ENCODE measurements at regions not wholly inside any gene's neighbourhood (a gene's known extent, or its start where the extent isn't known, plus 50 kb on each side); places are given as distances from the start of the nearest gene placed in this dataset.

DNA sequence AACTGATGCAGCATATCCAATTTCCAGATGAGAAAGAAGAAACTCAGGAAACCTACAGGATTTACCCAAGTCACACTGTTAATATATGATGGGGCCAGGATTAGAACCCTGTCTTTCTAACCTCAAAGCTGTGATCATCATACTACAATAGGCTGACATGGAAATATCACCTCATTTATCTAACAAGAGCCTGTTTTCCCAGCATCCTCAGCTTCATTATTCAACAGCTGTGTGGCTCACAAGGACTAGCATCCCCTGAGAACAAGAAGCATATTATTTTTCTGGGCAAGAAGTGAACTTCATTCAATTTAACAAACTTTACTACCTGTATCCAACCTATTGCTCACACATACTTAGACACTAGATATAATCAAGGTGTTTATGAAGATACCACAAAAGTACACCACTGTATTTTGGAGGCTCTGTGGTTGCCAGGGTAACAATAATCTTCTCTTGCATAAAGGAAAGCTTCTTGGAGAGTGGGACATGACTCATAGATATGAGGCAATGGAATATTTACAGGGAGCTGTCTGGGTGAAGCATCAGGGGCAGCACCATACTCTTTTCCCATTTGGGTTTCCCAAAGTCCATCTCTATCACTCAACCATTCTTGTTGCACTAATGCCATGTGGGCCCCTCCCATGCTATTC lies 218.2 kb downstream of the RAD51AP2 start:
- TF ChIP-seq POLR2A (IDR thresholded peaks at IDR 0.05; ENCODE audit: low read depth, low read length), result no peak
- no peak for TF ChIP-seq POU2F2 (IDR thresholded peaks at IDR 0.05; ENCODE audit: low read depth, low read length)
- no peak for TF ChIP-seq POLR2AphosphoS5 (IDR thresholded peaks at IDR 0.05; ENCODE audit: low read depth, low read length)
- TF ChIP-seq PAX5 (IDR thresholded peaks at IDR 0.05; ENCODE audit: insufficient read depth, low read length, severe bottlenecking), result no peak
- no peak for TF ChIP-seq SPI1 (IDR thresholded peaks at IDR 0.05; ENCODE audit: low read depth, low read length)
- TF ChIP-seq TAF1 (IDR thresholded peaks at IDR 0.05; ENCODE audit: low read depth, low read length), result no peak
- no peak for DNase-seq (ENCODE audit: insufficient read length, low spot score)
- no peak for FAIRE-seq

GRCh38 chr2:17298453-17298852 lies 219.8 kb downstream of the RAD51AP2 start:
- no peak for TF ChIP-seq SPI1 (IDR thresholded peaks at IDR 0.05; ENCODE audit: low read depth, low read length)
- TF ChIP-seq POU2F2 (IDR thresholded peaks at IDR 0.05; ENCODE audit: low read depth, low read length), result no peak
- no peak for TF ChIP-seq POLR2A (IDR thresholded peaks at IDR 0.05; ENCODE audit: low read depth, low read length)
- TF ChIP-seq TAF1 (IDR thresholded peaks at IDR 0.05; ENCODE audit: low read depth, low read length), result no peak
- no peak for TF ChIP-seq PAX5 (IDR thresholded peaks at IDR 0.05; ENCODE audit: insufficient read depth, low read length, severe bottlenecking)
- TF ChIP-seq POLR2AphosphoS5 (IDR thresholded peaks at IDR 0.05; ENCODE audit: low read depth, low read length), result no peak
- FAIRE-seq (no peak), DNase-seq (ENCODE audit: insufficient read length, low spot score) (no peak)

GRCh38 chr2:17296686-17297085 lies 221.6 kb downstream of the RAD51AP2 start:
- TF ChIP-seq POU2F2 (IDR thresholded peaks at IDR 0.05; ENCODE audit: low read depth, low read length) (no peak), TAF1 (IDR thresholded peaks at IDR 0.05; ENCODE audit: low read depth, low read length) (no peak), PAX5 (IDR thresholded peaks at IDR 0.05; ENCODE audit: insufficient read depth, low read length, severe bottlenecking) (no peak), POLR2AphosphoS5 (IDR thresholded peaks at IDR 0.05; ENCODE audit: low read depth, low read length) (no peak)
- FAIRE-seq, result no peak
- no peak for DNase-seq (ENCODE audit: insufficient read length, low spot score)

GRCh38 chr2:17289669-17290068 lies 228.6 kb downstream of the RAD51AP2 start:
- DNase-seq (ENCODE audit: insufficient read length, low spot score) (no peak), FAIRE-seq (no peak)
- TF ChIP-seq SPI1 (IDR thresholded peaks at IDR 0.05; ENCODE audit: low read depth, low read length) (no peak), POLR2A (IDR thresholded peaks at IDR 0.05; ENCODE audit: low read depth, low read length) (no peak), POLR2AphosphoS5 (IDR thresholded peaks at IDR 0.05; ENCODE audit: low read depth, low read length) (no peak), TAF1 (IDR thresholded peaks at IDR 0.05; ENCODE audit: low read depth, low read length) (no peak), POU2F2 (IDR thresholded peaks at IDR 0.05; ENCODE audit: low read depth, low read length) (no peak), PAX5 (IDR thresholded peaks at IDR 0.05; ENCODE audit: insufficient read depth, low read length, severe bottlenecking) (no peak)

GRCh38 chr2:17287183-17287582 lies 231.1 kb downstream of the RAD51AP2 start:
- TF ChIP-seq PAX5 (IDR thresholded peaks at IDR 0.05; ENCODE audit: insufficient read depth, low read length, severe bottlenecking) (no peak), POU2F2 (IDR thresholded peaks at IDR 0.05; ENCODE audit: low read depth, low read length) (no peak), SPI1 (IDR thresholded peaks at IDR 0.05; ENCODE audit: low read depth, low read length) (no peak), POLR2A (IDR thresholded peaks at IDR 0.05; ENCODE audit: low read depth, low read length) (no peak), TAF1 (IDR thresholded peaks at IDR 0.05; ENCODE audit: low read depth, low read length) (no peak), POLR2AphosphoS5 (IDR thresholded peaks at IDR 0.05; ENCODE audit: low read depth, low read length) (no peak)
- DNase-seq (ENCODE audit: insufficient read length, low spot score) (no peak), FAIRE-seq (no peak)

- DNase-seq (ENCODE audit: insufficient read length, low spot score) (no peak), FAIRE-seq (no peak)
- no peak for TF ChIP-seq TAF1 (IDR thresholded peaks at IDR 0.05; ENCODE audit: low read depth, low read length)
- TF ChIP-seq POLR2AphosphoS5 (IDR thresholded peaks at IDR 0.05; ENCODE audit: low read depth, low read length), result no peak
- TF ChIP-seq POLR2A (IDR thresholded peaks at IDR 0.05; ENCODE audit: low read depth, low read length), result no peak
- TF ChIP-seq PAX5 (IDR thresholded peaks at IDR 0.05; ENCODE audit: insufficient read depth, low read length, severe bottlenecking), result no peak
- no peak for TF ChIP-seq SPI1 (IDR thresholded peaks at IDR 0.05; ENCODE audit: low read depth, low read length)
- no peak for TF ChIP-seq POU2F2 (IDR thresholded peaks at IDR 0.05; ENCODE audit: low read depth, low read length)
Measured at GRCh38 chr2:17282826-17283225, 235.4 kb downstream of the RAD51AP2 start.

GRCh38 chr2:17282245-17282644 lies 236.0 kb downstream of the RAD51AP2 start:
- no peak for DNase-seq (ENCODE audit: insufficient read length, low spot score)
- no peak for TF ChIP-seq POLR2AphosphoS5 (IDR thresholded peaks at IDR 0.05; ENCODE audit: low read depth, low read length)
- TF ChIP-seq TAF1 (IDR thresholded peaks at IDR 0.05; ENCODE audit: low read depth, low read length), result no peak
- no peak for TF ChIP-seq PAX5 (IDR thresholded peaks at IDR 0.05; ENCODE audit: insufficient read depth, low read length, severe bottlenecking)
- TF ChIP-seq POU2F2 (IDR thresholded peaks at IDR 0.05; ENCODE audit: low read depth, low read length), result no peak
- TF ChIP-seq SPI1 (IDR thresholded peaks at IDR 0.05; ENCODE audit: low read depth, low read length), result no peak
- no peak for TF ChIP-seq POLR2A (IDR thresholded peaks at IDR 0.05; ENCODE audit: low read depth, low read length)
- no peak for FAIRE-seq

DNA sequence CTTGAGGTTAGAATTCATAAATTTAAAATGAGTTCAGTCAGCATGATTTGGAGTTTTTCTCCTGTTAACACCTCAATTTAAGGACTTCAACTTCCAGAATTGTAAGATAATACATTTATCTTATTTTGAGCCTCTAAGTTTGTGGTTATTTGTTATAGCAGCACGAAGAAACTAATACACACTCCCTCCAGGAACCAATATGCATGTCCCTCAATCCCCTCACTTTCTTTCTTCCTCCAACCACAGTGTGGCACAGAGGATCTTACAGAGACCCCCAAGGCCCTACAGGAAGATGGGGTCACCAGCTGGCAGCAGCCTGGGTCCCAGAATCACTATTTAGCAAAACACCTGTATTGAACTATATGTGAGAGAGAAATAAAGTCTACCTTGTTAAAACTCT lies 242.0 kb downstream of the RAD51AP2 start:
- DNase-seq (ENCODE audit: insufficient read length, low spot score) (no peak), FAIRE-seq (no peak)
- TF ChIP-seq POU2F2 (IDR thresholded peaks at IDR 0.05; ENCODE audit: low read depth, low read length), result no peak
- no peak for TF ChIP-seq SPI1 (IDR thresholded peaks at IDR 0.05; ENCODE audit: low read depth, low read length)
- no peak for TF ChIP-seq POLR2AphosphoS5 (IDR thresholded peaks at IDR 0.05; ENCODE audit: low read depth, low read length)
- TF ChIP-seq TAF1 (IDR thresholded peaks at IDR 0.05; ENCODE audit: low read depth, low read length), result no peak
- TF ChIP-seq PAX5 (IDR thresholded peaks at IDR 0.05; ENCODE audit: insufficient read depth, low read length, severe bottlenecking), result no peak
- TF ChIP-seq POLR2A (IDR thresholded peaks at IDR 0.05; ENCODE audit: low read depth, low read length), result no peak

- DNase-seq (ENCODE audit: insufficient read length, low spot score), result no peak
- no peak for FAIRE-seq
- no peak for TF ChIP-seq SPI1 (IDR thresholded peaks at IDR 0.05; ENCODE audit: low read depth, low read length)
- no peak for TF ChIP-seq TAF1 (IDR thresholded peaks at IDR 0.05; ENCODE audit: low read depth, low read length)
- TF ChIP-seq POU2F2 (IDR thresholded peaks at IDR 0.05; ENCODE audit: low read depth, low read length), result no peak
- no peak for TF ChIP-seq POLR2A (IDR thresholded peaks at IDR 0.05; ENCODE audit: low read depth, low read length)
- TF ChIP-seq PAX5 (IDR thresholded peaks at IDR 0.05; ENCODE audit: insufficient read depth, low read length, severe bottlenecking), result no peak
Measured at GRCh38 chr2:17272652-17273525, 245.4 kb downstream of the RAD51AP2 start.
